Fibroblast of villous mesenchyme (primary cell): ENCODE measurements at regions not wholly inside any gene's neighbourhood (a gene's known extent, or its start where the extent isn't known, plus 50 kb on each side); places are given as distances from the start of the nearest gene placed in this dataset.

Source experiments
- DNase-seq: peaks from one replicate; pipeline ENCODE4 v3.0.0-alpha.2; 2010; ENCODE audit warnings: low read depth
- H3K4me3 ChIP-seq: 2 replicates; pipeline ENCODE4 v1.5.1; 2011; ENCODE audit warnings: low read depth, mild to moderate bottlenecking, low read length
- CTCF ChIP-seq: IDR thresholded peaks from 2 replicates; pipeline ENCODE4 v1.5.1; 2012; ENCODE audit warnings: low read depth, mild to moderate bottlenecking, low read length; ENCODE audit not compliant: insufficient read depth

- H3K4me3 ChIP-seq = no peak overlapping the region
- DNase-seq = no peak
- TF ChIP-seq CTCF = no peak
These were observed 100.2 kb upstream of the CASZ1 start for GRCh38 chr1:10896673-10897072.

DNA sequence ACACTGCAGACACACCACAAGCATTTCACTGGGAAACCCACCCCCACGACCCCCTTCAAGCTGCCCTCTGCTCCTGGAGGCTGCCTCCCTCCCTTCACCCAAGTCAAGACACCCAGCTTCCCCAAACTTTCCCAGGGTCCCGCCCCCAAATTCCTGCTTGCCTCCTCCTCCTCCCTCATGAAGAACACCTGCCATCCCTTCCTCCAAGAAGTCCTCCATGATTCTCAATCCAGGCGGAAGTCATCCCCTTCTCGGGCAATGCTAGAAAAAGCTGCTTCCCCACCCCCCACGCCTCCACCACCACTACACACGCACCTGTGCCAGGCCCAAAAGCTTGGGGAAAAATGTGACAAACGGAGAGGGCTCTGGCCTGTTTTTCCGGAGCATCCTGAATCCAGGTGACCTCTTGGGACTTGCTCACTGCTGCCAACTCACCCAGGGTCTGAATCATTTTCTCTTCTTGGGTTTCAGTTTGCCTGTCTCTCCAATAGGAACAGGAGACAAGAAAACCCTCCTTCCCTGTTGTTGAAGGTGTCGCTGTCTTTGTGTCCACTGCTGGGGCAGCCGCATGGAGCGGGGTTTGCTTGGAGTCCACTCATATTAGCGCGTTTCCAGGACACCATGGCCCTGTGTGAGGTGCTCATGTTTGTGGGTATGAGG, 101.0 kb upstream of the CASZ1 start:
- no peak overlapping the region for H3K4me3 ChIP-seq
- no peak for DNase-seq
- no peak for TF ChIP-seq CTCF

GRCh38 chr1:10897981-10898728, 101.7 kb upstream of the CASZ1 start:
- no peak overlapping the region for H3K4me3 ChIP-seq
- TF ChIP-seq CTCF = no peak
- no peak for DNase-seq

- DNase-seq = no peak
These were observed 102.5 kb upstream of the CASZ1 start for GRCh38 chr1:10898921-10899320.

DNA sequence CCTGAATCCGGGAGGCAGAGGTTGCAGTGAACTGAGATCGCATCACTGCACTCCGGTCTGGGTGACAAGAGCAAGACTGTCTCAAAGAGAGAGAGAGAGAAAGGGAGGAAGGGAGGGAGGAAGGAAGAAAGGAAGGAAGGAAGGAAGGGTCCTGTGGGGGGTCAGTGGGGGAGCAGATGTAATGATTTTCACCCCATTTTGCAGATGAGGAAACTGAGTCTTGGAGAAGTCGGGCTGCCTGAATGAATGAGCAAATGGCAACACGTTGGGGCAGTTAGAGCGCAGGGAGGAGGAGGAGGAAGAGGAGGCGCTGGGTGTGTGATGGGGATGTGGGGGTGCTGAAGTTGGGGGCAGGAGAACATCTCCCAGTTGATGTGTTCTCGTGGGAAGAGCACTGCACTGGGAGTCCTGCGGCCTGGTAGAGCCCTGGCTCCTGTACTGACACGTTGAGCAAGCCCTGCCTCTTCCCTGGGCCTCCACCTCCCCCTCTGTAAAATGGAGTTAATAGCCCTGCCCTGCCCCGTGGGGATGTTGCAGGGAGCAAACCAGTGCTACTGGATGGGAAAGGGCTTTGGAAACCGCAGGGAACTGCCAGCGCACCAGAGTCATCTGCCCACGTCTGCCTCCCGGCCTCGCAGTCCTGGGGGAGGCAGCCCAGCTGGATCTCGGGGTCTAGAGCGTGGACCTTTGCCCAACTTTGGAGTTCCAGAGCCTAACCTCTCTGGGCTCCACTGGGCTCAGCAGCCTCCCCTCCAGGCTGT, 103.2 kb upstream of the CASZ1 start:
- DNase-seq = no peak
- TF ChIP-seq CTCF = no peak

More at GRCh38 chr1:10898921-10899320, 102.5 kb upstream of the CASZ1 start:
- TF ChIP-seq CTCF = no peak
- no peak overlapping the region for H3K4me3 ChIP-seq

GRCh38 chr1:10900251-10900651, 103.8 kb upstream of the CASZ1 start:
- no peak overlapping the region for H3K4me3 ChIP-seq
- DNase-seq = no peak
- TF ChIP-seq CTCF = no peak

More for the DNA sequence above, 103.2 kb upstream of the CASZ1 start:
- no peak overlapping the region for H3K4me3 ChIP-seq
